ELF-1 (cell line): ENCODE measurements at regions not wholly inside any gene's neighbourhood (a gene's known extent, or its start where the extent isn't known, plus 50 kb on each side); places are given as distances from the start of the nearest gene placed in this dataset.

Experiments
- DNase-seq: peaks from one replicate; pipeline ENCODE4 v3.0.0-alpha.2; 2016; ENCODE audit warnings: low read depth, low spot score

GRCh38 chr12:67141296-67142018, 127.7 kb upstream of the CAND1 start:
- DNase-seq: no peak

- DNase-seq: no peak
Observed at GRCh38 chr12:67145692-67146091, 123.5 kb upstream of the CAND1 start.

DNA sequence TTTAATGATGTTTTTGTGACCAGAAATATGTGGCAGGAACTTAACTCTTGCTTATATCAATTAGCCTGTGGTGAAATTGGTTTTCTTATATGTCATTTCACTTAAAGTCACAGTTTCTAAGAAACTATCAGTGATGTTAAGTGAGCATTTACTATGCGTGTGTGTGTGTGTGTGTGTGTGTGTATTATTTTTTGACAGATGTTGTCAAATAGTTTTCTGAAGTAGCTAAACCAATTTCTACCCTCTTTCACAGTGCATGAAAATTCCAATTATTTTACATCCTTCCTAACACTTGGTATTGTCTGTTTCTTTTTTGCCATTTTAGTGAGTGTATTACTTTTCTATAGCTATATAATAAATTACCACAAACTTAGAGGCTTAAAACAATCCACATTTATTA, 122.1 kb upstream of the CAND1 start:
- DNase-seq: no peak

DNA sequence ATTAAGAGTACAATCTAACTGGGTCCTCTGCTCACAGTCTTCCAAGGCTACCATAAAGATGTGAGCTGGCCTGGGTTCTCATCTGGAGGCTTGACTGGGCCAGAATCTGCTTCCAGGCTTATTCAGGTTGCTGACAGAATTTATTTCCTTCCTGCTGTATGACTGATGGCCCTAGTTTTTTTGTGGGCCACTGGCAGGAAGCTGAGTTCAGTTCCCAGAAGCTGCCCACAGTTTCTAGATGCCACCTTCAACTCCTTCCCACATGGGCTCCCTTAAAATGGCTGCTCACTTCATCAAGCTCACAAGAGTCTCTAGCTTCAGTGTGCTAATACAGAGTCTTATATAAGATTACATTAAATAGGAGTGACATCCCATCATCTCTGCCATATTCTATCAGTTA, 121.7 kb upstream of the CAND1 start:
- no peak for DNase-seq

GRCh38 chr12:67148265-67148664, 120.9 kb upstream of the CAND1 start:
- no peak for DNase-seq

GRCh38 chr12:67151886-67152285, 117.3 kb upstream of the CAND1 start:
- DNase-seq: no peak

GRCh38 chr12:67152451-67152850, 116.7 kb upstream of the CAND1 start:
- no peak for DNase-seq

DNA sequence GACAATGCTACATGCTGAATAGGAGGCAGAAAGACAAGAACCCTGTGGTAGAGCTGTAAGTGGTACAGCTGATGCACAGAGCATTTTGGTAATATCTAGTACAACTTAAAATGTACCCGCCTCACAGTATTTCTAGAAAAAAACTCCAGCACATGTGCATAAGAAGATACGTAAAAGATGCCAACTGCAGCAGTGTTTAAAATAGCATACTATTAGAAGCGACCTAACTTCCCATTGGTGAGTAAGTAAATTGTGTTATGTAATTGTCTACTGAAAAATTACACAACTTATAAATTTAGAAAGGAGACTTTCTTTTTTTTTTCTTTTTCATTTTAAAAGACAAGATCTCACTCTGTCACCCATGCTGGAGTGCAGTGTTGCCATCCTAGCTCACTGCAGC, 114.3 kb upstream of the CAND1 start:
- no peak for DNase-seq

DNA sequence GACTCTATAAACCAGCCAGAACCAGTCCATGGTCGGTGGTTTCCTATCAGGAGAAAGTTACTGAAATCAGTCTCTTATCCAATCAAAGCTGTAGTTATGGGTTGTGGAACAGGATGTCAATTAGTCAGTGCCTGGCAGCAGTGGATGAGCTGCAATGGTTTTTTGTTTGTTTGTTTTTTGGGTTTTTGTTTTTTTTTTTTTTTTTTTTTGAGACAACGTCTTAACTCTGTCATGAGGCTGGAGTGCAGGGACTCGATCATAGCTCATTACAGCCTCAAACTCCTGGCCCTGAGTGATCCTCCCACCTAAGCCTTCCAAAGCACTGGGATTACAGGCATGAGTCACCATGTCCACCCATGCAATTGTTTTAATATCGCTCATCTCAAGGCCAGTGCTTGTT, 113.3 kb upstream of the CAND1 start:
- peak; percentile 47 for DNase-seq

GRCh38 chr12:67161322-67161918, 107.7 kb upstream of the CAND1 start:
- no peak for DNase-seq

GRCh38 chr12:67173258-67173657, 95.9 kb upstream of the CAND1 start:
- DNase-seq: no peak

DNA sequence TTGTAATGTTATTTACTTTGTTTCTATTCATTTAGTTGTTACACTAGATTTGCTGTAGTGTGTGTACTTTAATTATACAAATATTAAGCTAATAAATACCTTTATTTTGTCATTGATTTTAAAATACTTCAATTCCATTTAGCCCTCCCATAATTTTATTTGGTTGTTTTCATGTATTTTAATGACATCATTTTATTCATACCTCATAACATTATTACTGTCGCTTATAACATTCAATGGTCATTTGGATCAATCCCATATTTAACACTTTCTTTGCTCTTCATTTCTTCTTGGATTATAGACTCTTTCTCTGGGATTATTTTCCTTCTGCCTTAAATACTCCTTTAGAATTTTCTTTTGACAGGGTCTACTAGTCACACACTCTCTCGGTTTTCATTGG, 86.6 kb upstream of the CAND1 start:
- no peak for DNase-seq

- DNase-seq: peak; percentile 19
Observed at GRCh38 chr12:67193704-67194103, 75.5 kb upstream of the CAND1 start.

- DNase-seq: no peak
Observed at GRCh38 chr12:67200386-67200785, 68.8 kb upstream of the CAND1 start.

DNA sequence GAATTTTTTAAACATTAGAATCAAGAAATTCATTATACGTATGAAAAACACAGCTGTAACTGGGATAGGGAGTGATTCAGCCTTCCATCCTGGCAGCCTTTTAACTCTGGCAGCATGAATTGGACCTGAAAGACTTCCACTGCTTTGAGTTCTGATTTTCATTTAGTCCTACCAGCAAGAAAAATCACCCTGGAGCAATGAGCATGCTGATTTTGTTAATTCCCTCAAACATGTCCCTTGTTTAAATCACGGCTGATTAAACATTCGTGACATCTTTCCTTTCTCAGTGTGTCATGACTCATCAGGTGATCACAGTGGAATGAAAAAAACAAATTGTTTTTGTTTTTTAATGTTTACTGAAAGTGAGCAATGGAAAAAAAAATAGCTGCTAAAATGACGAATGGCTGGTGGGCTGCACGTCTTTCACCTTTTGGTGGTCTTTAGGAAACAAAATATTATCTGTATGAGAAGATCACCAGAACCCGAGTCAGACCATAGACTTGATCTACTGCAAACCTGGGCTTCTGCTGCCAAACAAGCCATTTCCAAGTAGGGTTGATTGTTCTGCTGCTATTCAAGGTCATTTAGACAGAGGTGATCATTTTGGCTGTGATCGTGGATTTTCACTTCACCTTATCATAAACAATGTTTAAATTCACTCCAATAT, 67.0 kb upstream of the CAND1 start:
- no peak for DNase-seq

DNA sequence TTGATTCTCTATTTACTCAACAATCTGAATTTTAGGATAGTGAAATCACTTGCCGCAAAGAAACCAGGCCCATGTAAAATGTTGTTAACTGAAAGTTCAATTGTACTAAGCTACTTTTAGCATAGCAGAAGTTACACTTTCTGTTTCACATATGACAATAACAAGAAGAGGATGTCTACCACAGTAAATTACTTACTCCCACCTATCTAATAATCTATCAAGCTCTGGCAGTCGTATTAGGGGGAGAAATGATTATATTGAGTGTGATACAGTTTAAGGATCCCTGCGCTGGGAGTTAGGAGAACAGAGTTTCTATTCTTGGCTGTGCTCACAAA, 66.5 kb upstream of the CAND1 start:
- DNase-seq: no peak

GRCh38 chr12:67208281-67209067, 60.7 kb upstream of the CAND1 start:
- DNase-seq: no peak

DNA sequence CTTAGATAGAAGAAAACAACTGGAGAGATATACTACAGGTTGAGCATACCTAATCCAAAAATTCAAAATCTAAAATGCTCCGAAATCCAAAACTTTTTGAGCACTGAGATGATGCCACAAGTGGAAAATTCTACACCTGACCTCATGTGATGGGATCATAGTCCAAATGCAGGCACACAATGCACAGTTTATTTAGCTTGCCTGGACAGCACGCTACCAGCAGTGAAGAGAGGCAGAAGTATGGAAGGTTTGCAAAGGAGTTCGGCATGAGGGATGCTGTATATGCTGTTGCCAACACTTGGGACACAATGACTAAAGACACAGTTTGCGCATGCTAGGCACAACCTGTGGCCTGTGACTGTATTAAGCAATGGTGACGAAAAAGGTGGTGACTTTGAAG, 58.1 kb upstream of the CAND1 start:
- DNase-seq: no peak

DNA sequence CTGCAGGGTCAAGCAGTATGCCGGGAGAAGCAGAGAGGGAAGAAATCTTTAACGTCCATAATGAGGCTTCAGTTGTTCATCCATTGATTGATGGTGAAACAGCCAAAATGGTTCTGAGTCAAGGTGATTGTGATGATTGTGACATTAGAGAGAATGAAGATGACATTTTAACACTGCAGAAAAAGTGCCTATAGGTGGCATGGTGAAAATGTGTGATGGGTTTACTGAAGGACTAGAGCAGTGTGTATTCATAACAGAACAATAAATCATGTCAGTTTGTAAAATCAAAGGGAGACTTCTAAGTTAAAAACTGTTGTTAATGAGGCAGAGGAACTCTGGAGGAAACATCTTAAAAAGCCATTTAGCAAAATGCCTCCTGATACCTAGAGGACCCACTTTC, 57.7 kb upstream of the CAND1 start:
- DNase-seq: no peak

DNA sequence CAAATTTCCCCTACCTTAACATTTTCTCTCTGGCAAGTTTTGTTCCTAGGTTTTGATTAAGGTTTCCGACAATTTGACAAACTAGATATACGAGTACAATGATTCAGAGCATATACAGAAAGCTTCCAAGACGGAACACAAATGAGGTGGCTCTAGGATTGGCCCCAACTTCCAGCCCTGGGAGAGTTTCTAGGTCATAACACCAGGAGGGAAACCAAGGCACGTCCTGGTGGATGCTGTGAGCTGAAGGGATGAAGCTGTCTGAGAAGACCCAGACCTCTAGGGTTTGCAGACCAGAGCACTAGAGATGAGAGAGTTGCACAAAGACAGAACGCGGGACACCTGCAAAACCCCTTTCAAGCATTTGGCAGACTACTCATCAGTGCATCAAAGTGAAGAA, 51.5 kb upstream of the CAND1 start:
- no peak for DNase-seq
